A549 (cell line): ENCODE measurements at regions not wholly inside any gene's neighbourhood (a gene's known extent, or its start where the extent isn't known, plus 50 kb on each side); places are given as distances from the start of the nearest gene placed in this dataset.

ENCODE experiments used
- ATAC-seq, 2 experiments: fragments of 200-7000 bp in 1 of 2; fragments of >200 bp in 1 of 2; cut with Nextera tagmentation in 1 of 2; cut with Tn5 transposase in 1 of 2; 3 replicates each; pipeline versions ENCODE4 v1.8.0 to v1.9.1; 2018 to 2020; ENCODE audit warnings: mild to moderate bottlenecking in 1 of 2, moderate library complexity in 1 of 2
- CTCF ChIA-PET: fragments of 300-600 bp; sonication (Branson Sonifier 250); formaldehyde crosslinking; extraction: SDS; loops from one replicate; lab custom pipeline; 2021; ENCODE audit warnings: antibody characterized with exemption, inconsistent platforms; lab: Yijun Ruan, JAX
- POLR2A ChIA-PET: fragments of 350-600 bp; formaldehyde crosslinking; extraction: SDS; loops from one replicate; lab custom pipeline; 2021; ENCODE audit warnings: antibody characterized with exemption, inconsistent platforms; lab: Yijun Ruan, JAX
- DNase-seq, 2 experiments: peaks; one replicate each; pipeline versions ENCODE4 v3.0.0 to v3.0.0-alpha.2; 2011 to 2016; ENCODE audit warnings: low read depth in 1 of 2, low spot score in 1 of 2
- FAIRE-seq: peaks from 2 replicates; lab custom pipeline; 2011; peaks lifted over from hg19 to GRCh38; lab: Jason Lieb, UNC
- H3K27ac ChIP-seq, 2 experiments: fragments of >200 bp; sonication (Bioruptor Twin); formaldehyde crosslinking; 3 replicates each; pipeline ENCODE4 v1.5.1; 2016 to 2017
- H3K4me1 ChIP-seq: fragments of >200 bp; sonication (Bioruptor Twin); formaldehyde crosslinking; 3 replicates; pipeline ENCODE4 v1.6.1; 2016
- H3K4me2 ChIP-seq: fragments of >200 bp; sonication (Bioruptor Twin); formaldehyde crosslinking; 3 replicates; pipeline ENCODE4 v1.6.1; 2016
- H3K4me3 ChIP-seq: fragments of >200 bp; sonication (Bioruptor Twin); formaldehyde crosslinking; 3 replicates; pipeline ENCODE4 v1.5.1; 2016
- H3K9me3 ChIP-seq: fragments of >200 bp; sonication (Bioruptor Twin); formaldehyde crosslinking; 3 replicates; pipeline ENCODE4 v1.6.1; 2016
- BCL3 ChIP-seq: fragments of >200 bp; sonication (Bioruptor Twin); formaldehyde crosslinking; IDR thresholded peaks from 3 replicates; pipeline ENCODE4 v1.6.1; 2016
- CBX8 ChIP-seq: fragments of 200-600 bp; sonication (generic); IDR thresholded peaks from 2 replicates; pipeline ENCODE4 v1.6.1; 2016
- CEBPB ChIP-seq, 2 experiments: fragments of >200 bp in 1 of 2; sonication (Bioruptor Twin) in 1 of 2; formaldehyde crosslinking in 1 of 2; IDR thresholded peaks; 2 replicates each; pipeline ENCODE4 v1.6.1; 2012 to 2016
- CHD4 ChIP-seq: fragments of 200-600 bp; sonication (generic); IDR thresholded peaks from 2 replicates; pipeline ENCODE4 v1.6.1; 2016; ENCODE audit warnings: antibody characterized with exemption, mild to moderate bottlenecking, borderline replicate concordance
- EHF ChIP-seq: fragments of 250-450 bp; sonication (Bioruptor Pico); IDR thresholded peaks from 2 replicates; pipeline ENCODE4 v1.5.0; 2020; ENCODE audit warnings: mild to moderate bottlenecking
- EP300 ChIP-seq, 2 experiments: fragments of >200 bp; sonication (Bioruptor Twin); formaldehyde crosslinking; IDR thresholded peaks; 2 replicates in 1 of 2; 3 replicates in 1 of 2; pipeline ENCODE4 v1.6.1; 2016 to 2017
- ESRRA ChIP-seq: fragments of 150-350 bp; IDR thresholded peaks from 2 replicates; pipeline ENCODE4 v1.6.1; 2014; ENCODE audit warnings: mild to moderate bottlenecking, low read length, borderline replicate concordance
- FOSB ChIP-seq: fragments of 250-450 bp; sonication (Bioruptor Pico); IDR thresholded peaks from 2 replicates; pipeline ENCODE4 v1.5.0; 2020; ENCODE audit warnings: mild to moderate bottlenecking, moderate library complexity
- HDAC2 ChIP-seq: fragments of 200-600 bp; sonication (generic); IDR thresholded peaks from 2 replicates; pipeline ENCODE4 v1.6.1; 2016
- KDM5A ChIP-seq: fragments of 200-600 bp; sonication (generic); IDR thresholded peaks from 2 replicates; pipeline ENCODE4 v1.6.1; 2016; ENCODE audit warnings: antibody characterized with exemption, mild to moderate bottlenecking
- MAX ChIP-seq: IDR thresholded peaks from 2 replicates; pipeline ENCODE4 v1.6.1; 2012
- MYC ChIP-seq: IDR thresholded peaks from 2 replicates; pipeline ENCODE4 v1.6.1; 2012; ENCODE audit warnings: mild to moderate bottlenecking, inconsistent platforms, low read length, improper control_type of control experiment, borderline replicate concordance
- NPAS2 ChIP-seq: fragments of 250-450 bp; sonication (Bioruptor Pico); IDR thresholded peaks from 2 replicates; pipeline ENCODE4 v1.8.0; 2022; ENCODE audit warnings: mild to moderate bottlenecking, moderate library complexity, borderline replicate concordance
- NR3C1 ChIP-seq: fragments of >200 bp; sonication (Bioruptor Twin); formaldehyde crosslinking; IDR thresholded peaks from 3 replicates; pipeline ENCODE4 v1.6.1; 2017
- PHF8 ChIP-seq: fragments of 200-600 bp; sonication (generic); IDR thresholded peaks from 2 replicates; pipeline ENCODE4 v1.6.1; 2016; ENCODE audit warnings: low read depth, mild to moderate bottlenecking, antibody characterized with exemption, moderate library complexity, borderline replicate concordance
- RAD21 ChIP-seq, 2 experiments: fragments of >200 bp in 1 of 2; sonication (Bioruptor Twin) in 1 of 2; formaldehyde crosslinking in 1 of 2; IDR thresholded peaks in 1 of 2; conservative IDR thresholded peaks in 1 of 2; 2 replicates in 1 of 2; 3 replicates in 1 of 2; pipeline ENCODE4 v1.6.1; 2012 to 2018; ENCODE audit warnings: inconsistent platforms in 1 of 2
- RCOR1 ChIP-seq: fragments of 150-350 bp; IDR thresholded peaks from 2 replicates; pipeline ENCODE4 v1.6.1; 2014; ENCODE audit warnings: antibody characterized with exemption, low read length, low read depth
- REST ChIP-seq: fragments of 200-600 bp; sonication (generic); IDR thresholded peaks from 2 replicates; pipeline ENCODE4 v1.6.1; 2016; ENCODE audit warnings: antibody characterized with exemption, mild to moderate bottlenecking, moderate library complexity
- RFX5 ChIP-seq: fragments of 450-650 bp; IDR thresholded peaks from 2 replicates; pipeline ENCODE4 v1.7.1; 2014; ENCODE audit warnings: antibody characterized with exemption, mild to moderate bottlenecking, moderate library complexity
- RNF2 ChIP-seq: fragments of 200-600 bp; sonication (generic); IDR thresholded peaks from 2 replicates; pipeline ENCODE4 v1.6.1; 2016; ENCODE audit warnings: low read depth, mild to moderate bottlenecking, antibody characterized with exemption, moderate library complexity, borderline replicate concordance
- SMC3 ChIP-seq: fragments of >200 bp; sonication (Bioruptor Twin); formaldehyde crosslinking; IDR thresholded peaks from 3 replicates; pipeline ENCODE4 v1.6.1; 2018; ENCODE audit warnings: inconsistent platforms
- ZNF302 ChIP-seq: fragments of 250-450 bp; sonication (Bioruptor Pico); IDR thresholded peaks from 2 replicates; pipeline ENCODE4 v1.9.0; 2021; ENCODE audit warnings: inconsistent platforms, mild to moderate bottlenecking, moderate library complexity
- WGBS: methylation state at CpG from one replicate; pipeline ENCODE4 v1.1.6; 2017; ENCODE audit errors: missing lambda C conversion rate; 5-methylcytosine and 5-hydroxymethylcytosine counted together

GRCh38 chr12:127150028-127150427 is 1116.9 kb upstream of the TMEM132C start:
- TF ChIP-seq PHF8 (no peak), RNF2 (no peak), MYC (no peak), REST (no peak), FOSB (no peak), NR3C1 (no peak), CHD4 (no peak), BCL3 (no peak), EHF (no peak), SMC3 (no peak), RFX5 (no peak), RCOR1 (no peak), ESRRA (no peak), ZNF302 (CRISPR knock-in tag) (no peak), CBX8 (no peak), NPAS2 (CRISPR knock-in tag) (no peak), CEBPB (IDR thresholded peaks at IDR 0.05) (no peak), EP300 (IDR thresholded peaks at IDR 0.05) (no peak), KDM5A (no peak)
- TF ChIP-seq, all 56 proteins: peak for 0

GRCh38 chr12:127150479-127150878 is 1116.5 kb upstream of the TMEM132C start:
- Histone ChIP-seq H3K4me1 (no peaks in the 10 kb centered on the region), H3K4me3 (no peak overlapping the region), H3K27ac (no peak overlapping the region), H3K9me3 (peaks cover 7% of the 10 kb centered on the region; the same call in 1 of the 3 replicates), H3K4me2 (no peak overlapping the region)
- ChIA-PET CTCF (interaction anchor here (0.7 to 0.9 kb wide), 2 partner anchors 42 to 231 kb away, joined by 3 to 4 read pairs; no protein-coding TSS in a partner anchor), POLR2A (no interaction called here)
- DNase-seq (no peak), ATAC-seq (no peak), FAIRE-seq (no peak)
- WGBS = 81% methylated on average over 4 of the region's 4 CpGs
- TF ChIP-seq MAX (no peak), RAD21 (conservative IDR thresholded peaks at IDR 0.05 in 1 of 2, IDR thresholded peaks at IDR 0.05 in 1 of 2) (0 out of 5 replicates have a peak, but pooled peaks of 1 of the 2 experiments have one; percentile 8), HDAC2 (no peak)

More at GRCh38 chr12:127150028-127150427, 1116.9 kb upstream of the TMEM132C start:
- Histone ChIP-seq H3K4me1 (no peaks in the 10 kb centered on the region), H3K27ac (no peak overlapping the region), H3K9me3 (peaks cover 7% of the 10 kb centered on the region; the same call in 1 of the 3 replicates), H3K4me3 (no peak overlapping the region), H3K4me2 (no peak overlapping the region)
- ChIA-PET CTCF (interaction anchor here (0.7 to 0.9 kb wide), 2 partner anchors 41 to 231 kb away, joined by 3 to 4 read pairs; no protein-coding TSS in a partner anchor), POLR2A (no interaction called here)
- WGBS = 51% methylated on average over 3 of the region's 3 CpGs
- no peak for FAIRE-seq
- ATAC-seq = no peak
- DNase-seq = no peak
